ENCODE measurements at regions not wholly inside any gene's neighbourhood (a gene's known extent, or its start where the extent isn't known, plus 50 kb on each side); places are given as distances from the start of the nearest gene placed in this dataset.

- no peak for DNase-seq (ENCODE audit: low read depth in 2 of 2)
Observed at GRCh38 chr4:4772534-4772933, 86.9 kb upstream of the MSX1 start.

GRCh38 chr4:4771160-4771559, 88.3 kb upstream of the MSX1 start:
- no peak for DNase-seq (ENCODE audit: low read depth in 2 of 2)

DNA sequence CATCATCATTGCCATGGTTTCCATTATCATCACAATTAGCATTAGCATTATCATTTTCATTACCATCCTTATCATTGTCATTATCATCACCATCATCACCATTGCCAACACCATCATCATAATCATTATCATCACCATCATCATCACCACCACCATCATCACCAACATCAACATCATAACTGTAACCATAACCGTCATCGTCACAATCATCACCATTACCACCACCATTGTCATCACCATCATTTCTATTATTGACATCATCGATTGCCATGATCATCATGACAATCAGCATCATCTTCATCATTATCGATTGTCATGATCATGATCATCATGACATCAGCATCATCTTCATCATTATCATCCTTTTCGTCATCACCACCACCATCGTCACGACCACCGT, 88.9 kb upstream of the MSX1 start:
- no peak for DNase-seq (ENCODE audit: low read depth in 2 of 2)

DNA sequence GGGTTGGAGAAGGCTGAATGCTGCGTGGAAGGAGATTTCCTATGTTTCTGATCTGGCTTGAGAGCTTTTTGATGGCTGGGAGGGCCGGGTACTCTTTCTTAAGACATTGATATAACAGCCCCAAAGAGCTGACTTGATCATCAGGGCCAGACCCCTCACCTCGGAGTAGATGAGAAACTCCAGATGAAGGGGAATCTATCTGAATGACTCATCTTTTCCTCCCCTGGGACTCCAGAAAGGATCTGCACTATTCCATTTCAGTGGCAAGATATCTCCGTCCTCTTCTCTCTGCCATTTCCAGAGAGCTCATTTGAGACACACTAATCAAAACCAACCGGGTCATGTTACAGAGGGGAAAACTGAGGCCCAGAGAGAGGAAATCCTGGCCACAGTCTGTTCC, 92.9 kb upstream of the MSX1 start:
- no peak for DNase-seq (ENCODE audit: low read depth in 2 of 2)

DNA sequence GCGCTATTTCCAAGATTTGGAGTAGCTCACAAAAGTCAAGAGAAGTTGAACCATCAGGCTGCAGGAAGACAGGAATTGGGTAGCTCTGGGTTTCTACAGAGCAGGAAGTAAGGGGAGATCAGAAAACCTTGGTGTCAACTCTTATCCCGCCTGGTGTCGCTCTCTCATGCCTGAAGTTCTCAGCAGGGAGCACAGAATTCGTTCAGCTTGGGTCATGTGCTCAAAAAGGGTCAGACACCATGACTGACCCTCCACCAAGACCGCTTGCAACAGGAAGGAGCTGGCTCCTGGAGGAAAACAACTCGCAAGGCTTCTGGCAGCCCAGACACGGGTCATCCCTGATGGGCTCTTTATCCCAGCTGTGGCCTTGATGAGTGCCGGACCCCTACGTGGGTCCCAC, 93.7 kb upstream of the MSX1 start:
- DNase-seq (ENCODE audit: low read depth in 2 of 2): no peak

DNA sequence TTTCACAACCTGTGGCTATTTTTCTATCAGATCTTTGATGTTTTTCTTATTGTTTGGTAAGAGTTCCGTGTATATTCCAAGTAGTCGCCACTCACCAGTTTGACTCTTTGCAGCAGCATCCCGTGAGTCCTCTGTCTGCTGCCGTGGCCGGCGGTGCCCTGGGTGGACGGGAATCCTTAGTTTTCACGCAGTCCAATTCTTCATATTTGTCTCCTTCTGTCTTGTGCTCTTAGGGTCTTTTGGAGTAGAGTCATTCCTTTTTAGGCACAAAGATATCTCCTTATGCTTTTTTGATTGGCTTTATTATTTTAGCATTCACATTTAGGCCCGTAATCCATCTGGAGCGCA, 94.9 kb upstream of the MSX1 start:
- DNase-seq (ENCODE audit: low read depth in 2 of 2): no peak

GRCh38 chr4:4763822-4764557, 95.5 kb upstream of the MSX1 start:
- no peak for DNase-seq (ENCODE audit: low read depth in 2 of 2)

GRCh38 chr4:4762909-4763821, 96.3 kb upstream of the MSX1 start:
- peak in 1 of 2 donors; percentile 23 for DNase-seq (ENCODE audit: low read depth in 2 of 2)

GRCh38 chr4:4762300-4762699, 97.2 kb upstream of the MSX1 start:
- DNase-seq (ENCODE audit: low read depth in 2 of 2): no peak

- no peak for DNase-seq (ENCODE audit: low read depth in 2 of 2)
Observed at GRCh38 chr4:4761128-4761982, 98.1 kb upstream of the MSX1 start.

- no peak for DNase-seq (ENCODE audit: low read depth in 2 of 2)
Observed at GRCh38 chr4:4759883-4760282, 99.6 kb upstream of the MSX1 start.

GRCh38 chr4:4759232-4759631, 100.2 kb upstream of the MSX1 start:
- no peak for DNase-seq (ENCODE audit: low read depth in 2 of 2)

- no peak for DNase-seq (ENCODE audit: low read depth in 2 of 2)
Observed at GRCh38 chr4:4758681-4759080, 100.8 kb upstream of the MSX1 start.

DNA sequence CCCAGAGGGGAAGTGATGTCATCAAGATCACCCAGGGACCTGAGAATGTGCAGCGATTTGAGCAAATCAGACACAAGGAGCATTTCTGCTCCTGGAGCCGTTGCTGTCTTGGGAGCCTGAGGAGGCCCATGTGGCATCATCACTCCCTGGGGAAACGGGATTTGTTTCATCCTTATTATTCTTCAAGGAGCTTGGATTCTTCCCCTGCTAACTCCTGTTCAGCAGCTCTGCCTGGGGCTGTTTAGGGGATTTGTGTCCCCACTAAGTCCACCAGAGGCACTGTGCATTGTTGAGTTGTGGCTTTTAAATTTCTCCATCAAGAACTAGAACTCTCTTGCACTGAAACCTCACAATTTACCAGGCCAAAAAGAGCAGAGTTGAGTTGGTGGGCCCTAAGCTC, 104.2 kb upstream of the MSX1 start:
- DNase-seq (ENCODE audit: low read depth in 2 of 2): no peak

DNA sequence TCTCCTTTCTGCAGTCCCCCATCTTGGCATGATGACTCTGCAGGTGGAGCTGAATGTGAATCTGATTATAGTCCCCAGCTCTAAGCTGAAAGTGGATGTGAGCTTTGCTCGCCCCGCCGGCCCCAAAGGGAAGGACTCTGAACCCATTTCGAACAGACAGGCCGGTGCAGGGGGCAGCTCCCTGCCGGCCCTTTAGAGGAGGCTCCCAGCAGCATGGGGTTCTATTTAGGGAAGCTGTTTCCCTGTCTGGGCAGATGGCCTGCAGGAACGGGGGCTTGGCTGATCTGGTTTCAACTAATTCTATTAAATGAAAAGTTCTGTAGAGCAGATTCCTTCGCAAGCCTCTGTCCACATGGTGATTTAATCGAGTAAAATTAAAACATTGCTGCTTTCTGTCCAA, 104.8 kb upstream of the MSX1 start:
- DNase-seq (ENCODE audit: low read depth in 2 of 2): no peak

GRCh38 chr4:4753643-4754042, 105.8 kb upstream of the MSX1 start:
- DNase-seq (ENCODE audit: low read depth in 2 of 2): no peak

- DNase-seq (ENCODE audit: low read depth in 2 of 2): no peak
Observed at GRCh38 chr4:4752576-4753401, 106.7 kb upstream of the MSX1 start.

DNA sequence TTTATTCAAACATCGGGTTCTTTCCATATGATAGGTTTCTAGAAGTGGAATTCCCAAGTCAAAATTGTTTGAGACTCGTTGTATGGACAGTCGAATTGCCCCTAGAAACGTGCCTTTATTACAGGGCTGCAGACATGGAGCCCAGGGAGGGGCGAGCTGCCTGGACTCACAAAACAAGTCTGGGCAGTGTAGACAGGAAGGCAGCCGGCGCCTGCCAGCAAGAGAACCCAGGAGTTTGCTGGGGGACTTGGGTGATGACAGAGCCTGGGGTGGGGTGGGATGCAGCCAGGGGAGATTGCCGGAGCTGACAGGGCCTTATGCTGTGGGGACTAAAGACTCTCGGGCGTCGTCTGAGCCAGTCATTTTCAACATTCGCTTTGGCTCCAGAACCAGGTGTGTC, 107.4 kb upstream of the MSX1 start:
- DNase-seq (ENCODE audit: low read depth in 2 of 2): no peak

DNA sequence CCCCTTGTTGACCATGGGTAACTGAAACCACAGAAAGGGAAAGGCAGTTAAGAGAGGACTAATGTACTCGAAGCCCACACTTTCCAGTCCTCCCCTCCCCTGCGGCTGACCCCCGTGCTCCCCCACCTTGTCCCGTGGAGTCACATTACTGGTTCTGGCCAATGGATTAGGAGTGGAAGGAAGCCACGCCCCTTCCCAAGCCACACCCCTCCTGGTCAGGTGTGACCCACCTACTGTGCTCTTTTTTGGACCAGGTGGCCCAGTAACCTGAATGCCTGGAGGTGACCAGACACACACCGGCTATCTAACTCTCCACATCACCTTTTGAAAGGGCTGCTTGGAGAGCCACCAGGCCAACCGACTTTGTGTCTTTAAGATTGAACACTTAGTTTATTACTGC, 109.3 kb upstream of the MSX1 start:
- no peak for DNase-seq (ENCODE audit: low read depth in 2 of 2)

DNA sequence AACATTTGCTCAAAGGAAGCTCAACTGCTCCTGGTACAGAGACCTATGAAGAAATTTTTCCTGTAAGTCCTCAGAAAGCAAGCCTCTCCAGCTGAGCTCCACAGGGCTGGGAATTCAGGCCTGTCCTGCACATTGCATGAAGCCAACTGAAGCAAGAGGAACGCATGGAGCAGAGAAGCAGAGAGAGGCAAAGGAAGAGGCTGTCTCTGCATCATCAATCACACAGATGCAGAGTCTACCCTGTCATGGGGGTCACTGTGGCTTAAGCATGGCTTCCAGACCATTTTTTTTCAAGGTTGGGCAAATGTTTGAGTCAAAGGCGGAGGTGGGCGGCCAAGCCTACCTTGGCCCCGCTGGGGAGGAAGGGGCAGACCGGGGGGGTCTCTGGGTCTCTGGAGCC, 110.3 kb upstream of the MSX1 start:
- DNase-seq (ENCODE audit: low read depth in 2 of 2): no peak

GRCh38 chr4:4746444-4746843, 113.0 kb upstream of the MSX1 start:
- DNase-seq (ENCODE audit: low read depth in 2 of 2): no peak

GRCh38 chr4:4740071-4740470, 119.4 kb upstream of the MSX1 start:
- no peak for DNase-seq (ENCODE audit: low read depth in 2 of 2)

All from stimulated activated CD8-positive, alpha-beta memory T cell treated with anti-CD3 and anti-CD28 coated beads, Interleukin-2, amount 100 ng/mL, for 48 hours (primary cell).